ENCODE measurements at regions not wholly inside any gene's neighbourhood (a gene's known extent, or its start where the extent isn't known, plus 50 kb on each side); places are given as distances from the start of the nearest gene placed in this dataset.

GRCh38 chr5:51276250-51276649 lies 107.0 kb upstream of the ISL1 start:
- TF ChIP-seq CTCF (conservative IDR thresholded peaks at IDR 0.05; ENCODE audit: low read depth, low read length), result 0 out of 2 replicates have a peak, but pooled peaks have one; percentile 2
- no peak for TF ChIP-seq EZH2 (IDR thresholded peaks at IDR 0.05; ENCODE audit: borderline replicate concordance, low read depth, low read length, poor library complexity, severe bottlenecking)
